HG02642 (cell line): ENCODE measurements at regions not wholly inside any gene's neighbourhood (a gene's known extent, or its start where the extent isn't known, plus 50 kb on each side); places are given as distances from the start of the nearest gene placed in this dataset.
"Not testable (repeated sequence)": the region's sequence is repeated elsewhere in the genome, so short reads cannot be mapped to it uniquely, and the experiment has no call there.

Source experiments
- ATAC-seq: cut with Tn5 transposase; IDR thresholded peaks from one replicate; pipeline ENCODE4 v1.9.1; 2021; ENCODE audit warnings: mild to moderate bottlenecking; ENCODE audit not compliant: unreplicated experiment, poor library complexity

GRCh38 chr1:82165304-82165703 is 364.6 kb downstream of the ADGRL2 start:
- ATAC-seq = no peak

GRCh38 chr1:82162486-82163420 is 362.0 kb downstream of the ADGRL2 start:
- ATAC-seq = no peak

DNA sequence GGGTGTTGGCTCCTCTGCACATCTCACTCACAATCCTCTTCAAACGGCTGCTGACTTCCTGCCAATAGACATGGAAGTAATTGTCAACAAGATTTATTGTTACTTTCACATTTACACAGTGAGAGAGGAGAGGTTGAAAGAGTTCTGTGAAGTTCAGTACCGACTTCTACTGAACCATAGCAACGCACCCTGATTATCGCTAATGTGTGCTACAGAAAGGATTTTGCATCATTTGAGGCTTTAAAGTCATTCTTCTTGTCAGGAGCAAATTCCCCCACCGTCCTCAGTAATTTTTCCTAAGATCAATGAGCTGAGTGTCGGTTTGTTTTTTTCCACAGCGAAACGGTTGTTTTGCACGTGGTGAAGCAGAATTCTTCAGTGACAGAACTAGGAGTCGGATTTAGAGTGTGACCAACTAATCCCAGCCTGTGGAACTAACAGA is 361.0 kb downstream of the ADGRL2 start:
- ATAC-seq = no peak

- no peak for ATAC-seq
Measured at GRCh38 chr1:82160903-82161302, 360.2 kb downstream of the ADGRL2 start.

- no peak for ATAC-seq
Measured at GRCh38 chr1:82160036-82160435, 359.3 kb downstream of the ADGRL2 start.

- no peak for ATAC-seq
Measured at GRCh38 chr1:82158981-82159380, 358.2 kb downstream of the ADGRL2 start.

GRCh38 chr1:82154219-82154970 is 353.7 kb downstream of the ADGRL2 start:
- no peak for ATAC-seq

DNA sequence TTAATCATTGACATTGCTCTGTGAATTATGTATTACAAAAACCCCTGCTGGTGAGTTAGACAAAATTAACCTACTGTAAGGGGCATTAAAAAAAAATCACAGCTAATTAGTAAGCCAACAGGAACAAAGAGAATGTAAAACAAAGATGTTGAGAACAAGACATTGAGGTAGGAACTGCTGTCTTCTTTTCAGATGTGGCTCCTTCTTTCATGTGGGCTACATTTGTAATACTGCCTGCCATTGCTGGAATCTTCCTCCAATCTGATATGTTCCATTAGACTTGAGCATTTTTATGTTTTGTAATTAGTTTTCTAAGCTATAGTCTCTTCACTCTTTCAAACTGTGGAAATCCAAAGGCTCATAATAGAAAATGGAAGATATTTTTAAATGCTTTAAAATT is 353.0 kb downstream of the ADGRL2 start:
- ATAC-seq = no peak

- ATAC-seq = no peak
Measured at GRCh38 chr1:82153272-82153629, 352.5 kb downstream of the ADGRL2 start.

DNA sequence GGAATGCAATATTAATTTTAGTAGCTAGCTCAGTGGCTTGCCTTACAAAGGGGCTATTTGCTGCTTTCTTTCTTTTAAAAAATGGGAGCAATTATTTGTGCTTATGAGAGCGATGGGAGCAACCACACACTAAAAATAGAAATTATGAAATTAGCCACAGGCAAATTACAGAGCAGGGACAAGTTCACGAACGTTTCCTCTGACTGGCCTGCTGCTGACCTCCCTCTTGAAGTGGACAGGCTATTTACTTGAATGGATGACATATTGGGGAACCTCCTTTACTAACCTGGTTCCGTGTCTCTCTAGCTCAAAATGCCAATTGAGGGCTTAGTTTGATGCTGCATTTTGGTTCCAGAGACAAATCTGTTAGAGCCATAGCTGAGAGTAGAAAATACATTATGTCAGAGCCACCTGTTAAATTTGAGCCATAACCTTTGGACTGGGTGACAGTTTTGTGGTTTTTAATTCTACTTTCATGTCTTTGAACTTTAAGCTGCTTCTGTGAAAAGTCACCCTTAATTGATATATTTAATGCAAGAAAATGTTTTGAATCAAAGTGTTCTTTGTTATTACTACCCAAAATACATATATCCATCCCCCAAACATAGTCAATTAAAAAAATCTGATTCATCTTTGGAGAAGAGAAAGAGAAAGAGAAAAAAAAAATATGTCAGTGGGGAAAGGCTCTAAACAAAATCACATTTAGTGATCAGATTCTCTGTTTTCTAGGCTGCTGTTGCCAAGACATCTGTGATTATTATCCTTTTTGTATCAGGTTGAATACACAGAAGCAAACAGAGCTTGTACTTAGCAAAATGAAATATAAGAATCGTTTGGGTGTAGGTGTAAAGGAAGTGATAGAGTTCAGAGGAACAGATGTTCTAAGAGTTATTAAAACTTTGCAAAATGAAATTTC is 351.9 kb downstream of the ADGRL2 start:
- ATAC-seq = no peak

DNA sequence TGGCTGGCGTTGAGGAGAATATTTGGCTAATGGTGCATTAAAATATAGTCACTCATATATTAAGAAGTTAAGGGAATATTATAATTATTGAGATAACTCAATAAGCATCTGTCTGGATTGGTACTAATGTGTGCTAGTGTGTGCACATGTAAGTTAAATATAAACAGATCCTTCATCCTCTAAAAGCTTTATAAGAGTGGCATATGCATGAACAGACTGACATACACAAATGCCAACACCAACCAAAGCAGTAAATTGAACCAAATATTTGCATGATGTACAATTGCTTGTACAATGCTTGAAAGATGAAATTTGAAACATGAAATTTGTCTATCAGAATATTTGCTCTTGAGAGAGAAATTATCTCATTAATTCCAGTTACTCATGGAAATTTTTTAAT is 344.9 kb downstream of the ADGRL2 start:
- ATAC-seq = no peak

GRCh38 chr1:82143108-82143833 is 342.5 kb downstream of the ADGRL2 start:
- no peak for ATAC-seq

DNA sequence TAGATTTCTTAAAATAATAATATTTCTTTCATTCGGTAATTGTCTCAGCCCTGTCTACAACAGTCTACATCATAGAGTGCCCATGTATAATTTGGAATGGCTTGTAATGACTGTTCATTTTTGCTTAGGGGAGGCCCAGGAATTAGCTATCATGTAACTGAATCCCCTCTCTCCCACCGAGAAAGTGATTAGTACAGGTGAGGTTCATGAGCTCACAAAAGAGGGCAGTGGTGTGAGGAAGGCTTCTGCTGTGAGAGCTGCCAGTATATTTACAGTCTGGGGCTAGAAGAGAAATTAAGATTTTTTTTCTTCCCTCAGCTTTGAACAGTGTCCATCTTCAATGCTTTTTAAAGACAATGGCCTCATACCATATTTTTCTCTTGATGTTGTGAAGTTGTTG is 340.7 kb downstream of the ADGRL2 start:
- ATAC-seq = no peak

DNA sequence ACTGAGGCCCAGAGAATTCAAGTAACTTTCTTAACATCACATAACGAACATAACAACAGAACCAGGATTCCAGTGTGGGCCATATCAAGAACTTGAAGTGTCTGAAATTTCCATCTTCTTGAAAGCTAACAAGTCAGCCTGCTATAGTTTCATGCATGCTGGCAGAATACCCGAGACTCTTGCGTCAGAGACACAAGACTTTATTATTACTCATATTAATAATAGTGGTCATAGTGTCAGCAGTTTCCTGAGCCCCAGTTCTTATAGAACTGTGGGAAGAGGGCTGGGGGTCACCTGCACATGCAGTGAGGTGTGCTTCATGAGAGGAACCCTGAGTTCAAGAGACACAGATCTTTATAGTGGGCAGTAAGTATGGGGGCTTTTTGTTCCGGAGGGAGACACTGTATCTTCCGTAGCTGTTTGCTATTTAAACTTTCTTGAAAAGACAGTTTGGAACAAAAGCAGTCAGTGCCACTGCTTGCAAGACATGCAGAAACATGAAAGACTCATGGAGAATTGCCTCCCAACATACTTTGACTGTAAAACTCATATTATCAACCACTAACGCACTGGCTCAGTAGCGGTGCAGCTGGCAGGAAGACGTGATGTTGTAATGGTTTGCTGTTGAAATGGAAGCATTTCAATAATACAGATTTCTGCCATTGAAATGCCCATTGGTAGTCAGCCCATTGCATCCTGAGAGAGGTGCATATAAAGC is 339.2 kb downstream of the ADGRL2 start:
- ATAC-seq = no peak

DNA sequence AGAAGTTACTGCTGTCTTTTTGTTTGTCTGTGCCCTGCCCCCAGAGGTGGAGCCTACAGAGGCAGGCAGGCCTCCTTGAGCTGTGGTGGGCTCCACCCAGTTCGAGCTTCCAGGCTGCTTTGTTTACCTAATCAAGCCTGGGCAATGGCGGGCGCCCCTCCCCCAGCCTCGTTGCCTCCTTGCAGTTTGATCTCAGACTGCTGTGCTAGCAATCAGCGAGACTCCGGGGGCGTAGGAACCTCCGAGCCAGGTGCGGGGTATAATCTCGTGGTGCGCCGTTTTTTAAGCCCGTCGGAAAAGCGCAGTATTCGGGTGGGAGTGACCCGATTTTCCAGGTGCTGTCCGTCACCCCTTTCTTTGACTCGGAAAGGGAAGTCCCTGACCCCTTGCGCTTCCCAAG is 335.6 kb downstream of the ADGRL2 start:
- not testable (repeated sequence) for ATAC-seq

DNA sequence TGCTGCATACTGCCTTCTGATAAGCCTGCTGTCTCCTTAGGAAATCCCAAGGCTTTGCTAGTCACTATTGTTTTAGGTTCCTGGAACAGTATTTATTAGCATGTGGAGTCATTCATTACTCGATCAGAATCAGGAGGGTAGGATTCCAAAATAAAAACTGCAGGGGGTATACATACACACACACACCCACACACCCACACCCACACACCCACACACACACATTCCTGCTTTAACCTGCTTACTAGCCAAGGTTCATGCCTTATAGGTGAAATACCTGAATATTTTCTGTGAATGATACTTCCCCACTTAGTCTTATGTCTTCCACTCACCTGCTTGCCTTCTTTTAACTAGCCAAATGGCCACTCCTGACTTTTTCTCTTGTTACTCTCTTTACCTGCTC is 325.1 kb downstream of the ADGRL2 start:
- no peak for ATAC-seq

- ATAC-seq = no peak
Measured at GRCh38 chr1:82125119-82125518, 324.4 kb downstream of the ADGRL2 start.

- no peak for ATAC-seq
Measured at GRCh38 chr1:82121421-82121820, 320.7 kb downstream of the ADGRL2 start.

DNA sequence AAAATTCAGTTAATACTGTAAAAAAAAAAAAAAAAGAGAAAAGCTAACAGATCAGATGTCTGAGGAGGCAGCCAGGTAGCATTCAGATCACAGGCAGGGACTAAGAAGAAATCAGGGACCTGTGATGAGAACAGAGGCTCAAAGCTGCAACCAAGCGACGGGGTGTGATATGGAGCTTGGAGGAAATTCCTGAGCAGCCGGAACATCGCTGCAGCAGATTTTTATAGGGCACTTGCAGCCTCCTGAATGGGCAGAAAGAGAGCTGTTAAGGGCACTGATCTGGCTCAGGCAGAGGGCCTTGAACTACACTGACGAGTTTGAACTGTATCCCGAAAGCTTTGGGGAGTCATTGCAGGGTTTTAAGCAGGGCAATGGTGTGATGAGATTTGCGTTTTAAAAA is 315.4 kb downstream of the ADGRL2 start:
- ATAC-seq = no peak
